HG03571 (cell line): ENCODE measurements at regions not wholly inside any gene's neighbourhood (a gene's known extent, or its start where the extent isn't known, plus 50 kb on each side); places are given as distances from the start of the nearest gene placed in this dataset.
"Not testable (repeated sequence)": the region's sequence is repeated elsewhere in the genome, so short reads cannot be mapped to it uniquely, and the experiment has no call there.

Experiments used
- ATAC-seq: cut with Tn5 transposase; IDR thresholded peaks from one replicate; pipeline ENCODE4 v1.9.1; 2021; ENCODE audit not compliant: unreplicated experiment

DNA sequence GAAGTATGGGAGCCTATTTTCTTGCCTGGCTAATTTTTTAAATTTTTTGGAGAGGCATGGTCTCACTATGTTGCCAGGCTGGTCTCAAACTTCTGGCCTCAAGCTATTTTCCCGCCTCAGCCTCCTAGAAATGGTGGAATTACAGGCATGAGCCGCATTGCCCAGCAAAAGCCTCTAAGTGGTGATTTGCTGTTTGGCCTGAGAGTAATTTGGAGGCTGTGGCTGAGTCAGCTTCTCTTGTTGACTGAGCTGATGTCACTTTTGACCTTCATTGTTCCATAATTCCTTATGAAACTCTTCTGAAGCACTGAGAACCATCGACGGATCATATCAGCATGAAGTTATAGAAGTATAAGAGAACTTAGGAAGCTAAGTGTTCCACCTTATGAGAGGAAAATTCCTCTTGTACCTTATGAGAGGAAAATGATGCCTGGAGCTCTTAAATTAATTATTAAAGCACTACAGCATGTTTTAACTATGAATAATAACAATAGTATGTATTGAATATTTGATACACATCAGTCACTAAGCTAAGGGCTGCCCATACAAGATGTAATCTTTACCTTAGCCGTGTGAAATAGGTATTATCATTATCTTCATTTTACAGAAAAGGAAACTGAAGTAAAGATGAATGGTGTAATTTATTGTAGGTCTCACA lies 220.8 kb upstream of the MON1B start:
- no peak for ATAC-seq

DNA sequence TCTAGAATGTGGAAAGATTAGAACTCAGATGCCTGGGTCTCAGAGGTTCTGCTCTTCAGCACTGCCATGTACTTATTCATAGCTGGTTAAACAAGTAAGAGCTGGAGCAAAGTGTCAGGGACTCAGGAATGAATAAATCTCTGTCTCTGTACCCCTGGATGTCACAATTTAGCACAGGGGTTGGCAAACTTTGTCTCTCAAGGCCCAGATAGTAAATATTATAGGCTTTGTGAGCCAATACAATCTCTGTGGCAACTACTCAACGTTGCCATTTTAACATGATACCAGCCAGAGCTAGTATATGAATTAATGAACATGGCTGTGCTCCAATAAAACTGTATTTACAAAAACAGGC lies 220.3 kb upstream of the MON1B start:
- no peak for ATAC-seq

DNA sequence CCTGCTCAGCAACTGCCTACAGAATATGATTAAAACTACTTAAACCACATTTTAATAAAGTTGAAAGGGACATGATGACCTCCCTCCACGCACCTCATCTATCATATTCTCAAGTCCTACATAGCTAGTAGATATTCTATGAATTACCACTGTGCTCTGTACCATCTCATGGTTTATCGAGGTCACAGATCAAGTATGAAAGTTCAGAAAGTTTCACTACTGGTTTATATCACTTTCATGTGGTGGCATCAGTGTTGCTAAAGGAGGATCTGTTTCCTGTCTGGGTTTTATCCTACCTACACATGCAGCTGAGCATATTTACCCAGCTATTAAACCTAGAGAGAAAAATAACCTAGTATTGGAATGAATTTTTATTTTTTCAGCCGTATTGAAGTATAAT lies 214.9 kb upstream of the MON1B start:
- ATAC-seq = peak; percentile 87

DNA sequence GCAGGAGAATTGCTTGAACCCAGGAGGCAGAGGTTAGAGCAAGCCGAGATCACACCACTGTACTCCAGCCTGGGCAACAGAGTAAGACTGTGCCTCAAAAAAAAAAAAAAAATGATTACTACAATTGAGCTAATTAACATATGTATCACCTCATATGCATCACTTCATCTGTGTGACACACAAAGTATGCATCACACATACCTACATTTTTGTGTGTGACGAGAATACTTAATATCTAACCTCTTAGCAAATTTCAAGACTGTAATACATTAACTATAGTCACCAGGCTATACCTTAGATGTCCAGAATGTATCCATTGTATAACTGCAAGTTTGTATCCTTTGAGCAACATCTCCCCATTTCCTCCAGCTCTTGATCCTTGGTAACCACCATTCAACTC lies 214.2 kb upstream of the MON1B start:
- no peak for ATAC-seq

DNA sequence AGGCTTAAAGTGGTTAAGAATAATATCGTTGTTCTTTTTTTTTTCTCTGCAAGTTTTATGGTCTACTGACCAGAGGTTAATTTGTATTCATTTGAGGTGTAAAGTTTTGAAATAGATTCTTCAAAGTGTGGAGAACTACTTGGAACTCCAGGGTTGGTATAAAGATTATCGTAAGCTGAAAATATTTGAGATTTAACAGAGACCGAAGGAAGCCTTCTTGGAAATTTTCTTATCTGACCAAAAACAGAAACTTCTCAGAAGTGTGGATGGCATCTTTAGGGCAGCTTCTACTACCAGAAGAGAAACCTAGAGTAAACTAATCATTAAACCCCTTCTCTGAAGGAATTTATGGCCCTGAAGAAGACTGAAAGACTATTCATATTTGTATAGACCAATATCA lies 206.8 kb upstream of the MON1B start:
- no peak for ATAC-seq

DNA sequence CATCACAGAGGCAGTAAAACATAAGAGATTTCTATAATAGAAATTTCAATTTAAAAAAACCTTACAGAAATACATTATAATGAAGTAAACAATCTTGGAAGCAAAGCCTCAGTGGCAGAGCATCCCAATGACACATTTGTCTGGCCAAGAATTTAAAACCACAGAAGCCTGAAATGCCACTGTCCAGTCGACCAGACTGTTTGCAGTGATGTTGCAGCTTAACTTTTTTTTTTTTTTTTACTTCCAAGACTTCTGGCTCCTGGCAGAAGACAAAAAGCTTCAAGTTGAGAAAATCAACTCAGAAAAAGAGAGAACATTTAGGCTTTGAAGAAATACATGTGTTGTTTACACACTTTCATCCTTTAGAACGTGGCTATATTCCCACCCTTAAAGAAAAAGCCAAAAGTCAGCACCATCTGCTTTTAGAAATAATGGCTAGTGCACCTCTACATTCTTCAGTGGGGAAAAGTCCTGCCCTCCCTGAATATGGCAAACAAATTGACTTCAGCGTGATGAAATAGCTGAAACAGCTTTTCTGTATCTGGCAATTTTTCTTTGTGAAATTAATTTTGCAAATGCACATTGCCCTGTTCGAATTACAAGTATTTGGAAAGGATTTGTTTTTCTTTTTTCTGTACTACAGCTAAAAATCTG lies 205.5 kb upstream of the MON1B start:
- no peak for ATAC-seq

DNA sequence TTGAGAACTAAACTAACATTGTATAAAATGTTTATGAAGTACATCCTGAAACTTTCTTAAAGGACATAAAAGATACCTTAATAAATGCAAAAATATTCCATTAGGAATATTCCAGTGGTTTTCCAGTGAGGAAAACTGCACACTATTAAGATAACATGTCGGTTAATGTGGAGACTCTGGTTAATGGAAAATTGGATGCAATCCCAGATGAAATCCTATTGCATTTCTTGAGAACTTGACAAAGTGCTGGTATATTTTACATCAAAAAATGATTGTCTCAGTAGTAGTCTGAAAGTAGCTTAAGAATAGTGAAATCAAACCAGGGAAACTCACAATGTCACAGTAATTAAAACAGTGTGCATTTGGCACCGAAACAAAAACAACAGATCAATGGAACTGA lies 202.5 kb upstream of the MON1B start:
- no peak for ATAC-seq

DNA sequence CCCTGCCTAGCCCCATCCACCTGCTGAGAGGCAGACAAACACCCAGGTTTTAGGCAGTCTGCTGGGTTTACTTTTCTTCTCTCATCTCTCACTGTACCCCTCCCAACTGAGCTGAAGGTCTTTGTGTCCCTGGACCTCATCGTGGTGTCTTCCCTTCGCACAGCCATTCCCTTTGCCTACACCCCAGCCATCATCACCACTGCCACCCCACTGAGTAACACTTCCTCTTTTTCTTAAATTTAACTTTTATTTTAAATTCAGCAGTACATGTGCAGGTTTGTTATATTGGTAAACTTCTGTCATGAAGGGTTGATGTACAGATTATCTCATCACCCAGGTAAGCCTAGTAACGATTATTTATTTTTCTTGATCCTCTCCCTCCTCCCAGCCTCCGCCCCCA lies 188.3 kb upstream of the MON1B start:
- no peak for ATAC-seq

DNA sequence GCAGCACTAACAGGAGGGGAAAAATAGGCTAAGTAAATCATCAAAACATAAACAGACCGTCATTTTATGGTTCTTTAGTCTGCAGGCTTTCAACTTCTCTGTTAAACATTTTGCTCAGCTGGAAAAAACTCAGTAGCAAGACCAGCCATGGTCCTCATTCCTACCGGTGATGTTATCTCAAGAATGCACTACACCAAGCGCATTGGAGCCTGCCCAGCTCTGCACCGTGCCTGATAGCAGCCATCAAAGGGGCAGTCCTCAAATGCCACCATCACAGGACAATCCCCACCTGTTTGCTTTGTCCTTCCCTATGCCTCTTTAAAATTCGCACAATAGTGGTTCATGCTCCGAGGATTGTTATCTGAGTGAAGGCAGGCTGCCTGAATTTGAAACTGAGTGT lies 181.5 kb upstream of the MON1B start:
- ATAC-seq = no peak

DNA sequence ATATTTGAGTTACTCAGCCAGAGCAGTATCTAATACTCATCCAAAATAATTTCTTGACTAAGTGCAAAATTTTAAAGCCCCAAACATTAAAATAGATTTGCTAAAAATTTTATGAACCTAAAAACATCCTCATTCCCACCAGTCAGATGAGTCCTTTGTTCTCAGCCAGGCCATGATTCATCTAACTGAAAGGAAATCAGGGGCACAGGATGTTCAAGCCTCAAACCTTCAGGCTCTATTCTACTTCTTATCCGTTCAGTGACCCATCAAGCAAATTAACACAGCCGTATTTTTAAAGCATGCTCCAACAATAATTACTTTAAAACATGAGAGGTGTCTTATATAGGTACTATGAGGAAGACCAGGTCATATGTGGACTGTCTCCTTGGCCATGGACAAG lies 176.5 kb upstream of the MON1B start:
- ATAC-seq = no peak

DNA sequence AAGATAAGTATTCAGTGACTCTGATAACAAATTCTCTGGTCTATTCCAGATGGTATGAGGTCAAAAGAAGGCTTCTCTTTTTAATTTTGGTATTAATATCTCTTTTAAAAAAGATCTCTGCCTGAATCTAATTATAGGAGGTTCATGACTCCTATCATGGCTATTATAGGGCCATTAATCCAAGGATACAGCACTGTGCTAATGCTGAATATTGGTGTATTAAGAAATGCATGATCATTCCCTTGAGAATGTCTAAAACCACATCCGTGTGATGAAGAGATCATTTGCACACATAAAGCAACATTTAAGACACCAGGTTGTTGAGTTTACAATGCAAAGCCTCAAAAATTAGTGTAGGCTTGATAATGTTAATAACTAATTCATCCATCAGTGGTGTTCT lies 160.4 kb upstream of the MON1B start:
- no peak for ATAC-seq

DNA sequence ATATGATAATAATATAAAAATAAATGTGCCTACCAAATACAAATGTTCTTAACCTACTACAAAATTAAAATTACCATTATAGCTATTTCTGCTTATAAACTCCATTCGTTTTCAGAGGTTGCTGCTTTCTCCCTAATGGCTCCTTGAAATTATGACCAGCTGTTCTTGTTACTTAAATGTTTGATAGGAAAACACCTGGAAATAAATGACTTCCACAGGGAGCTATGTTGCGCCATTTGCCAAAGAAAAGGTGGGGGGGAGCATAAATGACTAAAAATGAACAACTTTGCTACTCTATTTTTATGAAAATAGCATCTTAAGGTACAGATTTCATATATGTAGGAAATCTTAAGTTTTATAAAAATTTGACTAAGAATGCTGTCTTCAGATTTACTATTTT lies 157.5 kb upstream of the MON1B start:
- ATAC-seq = no peak

DNA sequence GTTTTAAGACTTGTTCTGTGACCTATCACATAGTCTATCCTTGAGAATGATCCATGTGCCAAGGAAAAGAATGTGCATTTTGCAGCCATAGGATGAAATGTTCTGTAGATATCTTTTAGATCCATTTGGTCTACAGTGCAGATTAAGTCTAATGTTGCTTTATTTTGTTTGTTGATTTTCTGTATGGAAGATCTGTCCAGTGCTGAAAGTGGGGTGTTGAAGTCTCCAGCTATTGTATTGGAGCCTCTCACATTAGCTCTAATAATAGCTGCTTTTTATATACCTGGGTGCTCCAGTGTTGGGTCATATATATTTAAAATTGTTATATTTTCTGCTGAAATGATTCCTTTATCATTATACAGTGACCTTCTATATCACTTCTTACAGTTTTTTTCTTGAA lies 155.6 kb upstream of the MON1B start:
- ATAC-seq = no peak

DNA sequence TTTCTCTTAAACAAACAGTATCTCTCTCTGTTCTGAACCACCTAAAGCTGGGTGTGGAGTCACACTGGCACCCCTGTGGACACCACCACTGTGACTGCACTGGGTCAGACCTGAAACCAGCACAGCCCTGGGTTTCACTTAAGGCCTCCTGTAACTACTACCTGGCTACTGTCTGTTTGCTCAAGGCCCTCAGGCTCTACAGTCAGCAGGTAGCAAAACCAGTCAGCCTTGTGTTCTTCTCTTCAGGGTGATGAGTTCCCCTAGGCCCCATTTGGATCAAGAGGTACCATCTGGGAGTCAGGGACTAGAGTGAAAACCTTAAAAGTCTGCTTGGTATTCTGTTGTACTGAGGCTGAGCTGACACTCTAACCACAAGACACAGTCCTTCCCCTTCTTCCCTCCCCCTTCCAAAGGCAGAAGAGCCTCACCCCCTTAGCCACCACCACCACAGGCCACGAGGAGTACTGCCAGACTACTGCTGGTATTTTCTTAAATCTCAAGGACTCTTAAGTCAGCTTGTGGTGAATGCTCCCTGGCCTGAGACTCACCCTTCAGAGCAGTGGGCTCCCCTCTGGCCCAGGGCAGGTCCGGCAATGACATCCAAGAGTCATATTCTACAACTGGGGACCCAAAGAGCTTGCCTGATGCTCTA lies 153.2 kb upstream of the MON1B start:
- no peak for ATAC-seq

DNA sequence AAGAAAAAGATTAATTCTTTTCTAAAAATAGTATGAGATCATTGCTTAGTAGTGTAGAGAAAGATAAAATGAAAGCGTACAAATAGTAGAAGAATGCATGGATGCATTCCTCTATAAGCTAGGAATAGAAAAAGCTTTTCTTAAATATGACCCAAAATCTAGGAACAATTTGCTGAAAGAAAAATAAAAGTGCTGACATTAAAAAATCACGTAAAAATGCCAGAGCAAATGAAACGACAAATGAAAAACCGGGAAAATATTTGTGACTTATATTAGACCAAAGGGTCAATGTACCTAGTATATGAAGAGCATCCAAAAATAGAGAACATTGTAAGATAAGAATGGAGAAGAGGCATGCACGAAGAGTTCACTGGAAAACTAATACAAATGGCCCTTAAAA lies 149.5 kb upstream of the MON1B start:
- ATAC-seq = no peak

DNA sequence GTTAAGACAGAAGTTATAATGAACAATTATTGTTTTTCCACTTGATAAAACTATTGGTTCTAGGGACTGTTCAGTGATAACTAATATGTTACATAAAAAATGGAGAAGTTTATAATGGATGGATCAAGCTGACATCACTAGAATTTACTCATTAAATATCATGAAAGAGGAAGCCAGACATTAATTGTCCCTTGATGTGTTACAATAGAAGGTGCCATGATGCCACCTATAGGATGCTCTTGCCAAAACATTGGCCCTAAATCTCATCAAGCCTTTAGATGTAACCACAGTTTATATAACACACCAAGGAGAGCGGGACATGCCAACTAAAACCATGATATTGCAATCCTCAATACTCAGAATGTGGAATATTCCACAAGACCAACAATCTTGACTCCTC lies 147.9 kb upstream of the MON1B start:
- ATAC-seq = no peak

DNA sequence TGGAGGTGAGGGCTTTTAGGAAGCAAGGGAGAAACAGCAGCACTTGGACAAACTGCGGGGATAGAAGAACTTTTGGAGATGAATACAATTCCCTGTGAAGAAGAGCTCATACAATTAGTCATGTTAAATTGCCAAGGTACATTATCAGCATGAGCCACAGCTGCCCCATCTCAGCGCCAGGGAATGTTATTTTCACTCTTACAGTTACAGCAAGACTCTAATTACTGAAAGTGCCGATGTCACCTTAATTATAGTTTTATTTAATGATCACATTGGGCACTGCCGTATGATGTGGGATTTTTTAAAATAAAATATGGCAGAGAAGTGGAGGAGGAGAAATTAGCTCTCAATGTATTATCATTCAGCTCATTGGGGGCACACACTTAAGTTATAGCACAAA lies 144.8 kb upstream of the MON1B start:
- ATAC-seq = no peak

DNA sequence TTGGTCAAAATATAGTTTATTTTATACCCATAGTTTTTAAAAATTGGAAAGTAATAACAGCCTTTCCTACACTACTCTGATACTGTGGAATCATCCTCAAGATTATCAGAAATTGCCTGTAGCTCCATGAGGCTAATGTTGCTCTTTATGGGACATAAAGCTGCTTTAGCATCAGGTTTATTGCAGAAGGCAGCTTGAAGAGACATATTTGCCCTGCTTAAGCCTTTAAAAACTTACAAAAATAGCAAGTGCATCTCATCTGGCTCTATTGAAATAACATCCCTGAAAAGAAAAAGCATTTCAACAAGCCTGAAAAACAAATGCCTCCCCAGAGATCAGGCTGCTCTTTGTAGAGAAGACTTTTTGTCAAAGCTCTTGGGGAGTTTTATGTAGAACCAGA lies 142.9 kb upstream of the MON1B start:
- no peak for ATAC-seq

DNA sequence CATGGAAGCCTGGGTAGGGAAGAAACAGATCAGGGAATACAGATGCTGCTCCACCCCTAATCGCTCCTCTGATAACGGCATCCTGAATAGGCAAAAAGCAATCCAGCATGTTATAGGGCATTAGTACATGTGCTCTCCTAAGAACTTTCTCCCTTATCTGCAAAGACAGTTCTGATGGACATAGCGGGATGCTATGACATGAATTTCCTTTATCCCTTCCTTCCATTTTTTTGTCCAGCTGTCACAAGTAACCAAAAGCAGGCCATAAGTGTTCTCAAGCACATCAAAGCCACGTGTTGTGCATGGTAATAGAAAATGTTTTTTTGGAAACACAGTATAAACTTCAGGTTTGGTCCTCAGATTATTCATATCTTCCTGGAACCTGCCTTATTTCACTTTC lies 141.4 kb upstream of the MON1B start:
- no peak for ATAC-seq

DNA sequence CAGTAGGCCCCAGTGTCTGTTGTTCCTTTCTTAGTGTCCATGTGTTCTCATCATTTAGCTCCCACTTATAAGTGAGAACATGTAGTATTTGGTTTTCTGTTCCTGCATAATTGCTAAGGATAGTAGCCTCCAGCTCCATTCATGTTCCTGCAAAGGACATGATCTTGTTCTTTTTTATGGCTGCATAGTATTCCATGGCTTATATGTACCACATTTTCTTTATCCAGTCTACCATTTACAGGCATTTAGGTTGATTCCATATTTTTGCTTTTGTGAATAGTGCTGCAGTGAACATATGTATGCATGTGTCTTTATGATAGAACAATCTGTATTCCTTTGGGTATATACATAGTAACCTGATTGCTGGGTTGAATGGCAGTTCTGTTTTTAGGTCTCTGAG lies 134.4 kb upstream of the MON1B start:
- ATAC-seq = not testable (repeated sequence)

DNA sequence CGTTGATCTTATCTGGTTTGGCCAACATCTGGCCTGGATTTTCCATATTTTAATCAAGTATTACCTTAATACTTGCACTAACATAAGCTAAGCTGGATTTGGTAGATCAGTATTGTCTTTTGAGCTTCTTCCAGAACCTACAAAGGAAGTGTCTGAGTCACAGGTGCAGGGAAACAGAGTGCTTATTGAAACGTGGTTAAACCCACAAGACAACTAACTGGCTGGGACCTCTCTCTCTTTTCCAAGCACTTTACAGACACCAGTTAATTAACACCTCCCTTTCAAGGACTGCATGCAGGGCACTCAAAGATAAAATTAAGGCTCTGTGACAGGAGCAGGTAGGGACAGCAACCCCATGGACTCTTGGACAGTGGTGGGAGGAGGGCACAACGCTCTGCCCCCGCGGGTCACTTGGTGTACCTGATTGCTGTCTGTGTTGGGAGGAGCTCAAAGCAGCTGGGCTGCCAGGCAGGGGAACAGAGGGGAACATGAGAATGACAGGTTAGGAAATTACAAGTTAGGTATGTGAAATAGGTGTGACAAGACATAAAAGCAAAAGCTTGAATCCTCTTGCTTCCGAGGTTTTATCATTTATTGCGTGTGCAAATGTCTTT lies 133.7 kb upstream of the MON1B start:
- no peak for ATAC-seq

DNA sequence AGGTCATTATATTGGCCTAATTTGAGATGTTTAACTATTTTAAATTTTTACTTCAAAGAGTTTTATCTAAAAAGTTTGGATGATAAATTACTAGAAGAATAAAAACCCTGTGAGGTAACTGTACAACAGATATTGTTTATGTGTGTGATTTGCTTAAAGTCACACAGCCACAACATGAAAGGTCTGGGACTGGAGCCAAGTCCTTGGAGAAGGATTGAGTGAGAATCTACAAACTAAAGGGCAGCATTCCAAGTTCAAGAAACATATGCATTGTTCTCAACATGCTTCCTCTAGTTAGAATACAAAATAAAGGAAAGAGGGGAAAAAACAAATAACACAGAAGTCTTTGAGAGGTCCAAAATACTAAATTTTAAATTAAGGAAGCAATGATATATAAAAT lies 131.5 kb upstream of the MON1B start:
- no peak for ATAC-seq
